Neural progenitor cell (in vitro differentiated cells): ENCODE measurements at regions not wholly inside any gene's neighbourhood (a gene's known extent, or its start where the extent isn't known, plus 50 kb on each side); places are given as distances from the start of the nearest gene placed in this dataset.

Source experiments
- DNase-seq: peaks from one replicate; pipeline ENCODE4 v3.0.0-alpha.2; 2016; ENCODE audit warnings: low spot score
- H2AFZ ChIP-seq: fragments of 200-600 bp; sonication (generic); replicated peaks from 2 replicates; pipeline ENCODE4 v1.6.1; 2016; ENCODE audit warnings: antibody characterized with exemption
- H3F3A ChIP-seq: fragments of 200-600 bp; sonication (generic); 2 replicates; pipeline ENCODE4 v1.6.1; 2016; ENCODE audit warnings: antibody characterized with exemption, low read depth
- H3K27ac ChIP-seq: fragments of 200-600 bp; sonication (generic); 2 replicates; pipeline ENCODE4 v1.5.1; 2016; ENCODE audit warnings: mild to moderate bottlenecking
- H3K27me3 ChIP-seq: fragments of 200-600 bp; sonication (generic); 2 replicates; pipeline ENCODE4 v1.6.1; 2016; ENCODE audit warnings: mild to moderate bottlenecking, moderate library complexity
- H3K36me3 ChIP-seq: fragments of 200-600 bp; sonication (generic); 2 replicates; pipeline ENCODE4 v1.5.1; 2016
- H3K4me1 ChIP-seq: fragments of 200-600 bp; sonication (generic); 2 replicates; pipeline ENCODE4 v1.6.1; 2016; ENCODE audit warnings: mixed run types
- H3K4me2 ChIP-seq: fragments of 200-600 bp; sonication (generic); 2 replicates; pipeline ENCODE4 v1.6.1; 2016
- H3K4me3 ChIP-seq: fragments of 200-600 bp; sonication (generic); 2 replicates; pipeline ENCODE4 v1.5.1; 2016
- H3K79me2 ChIP-seq: fragments of 200-600 bp; sonication (generic); 2 replicates; pipeline ENCODE4 v1.6.1; 2016; ENCODE audit warnings: low read depth
- H3K9ac ChIP-seq: fragments of 200-600 bp; sonication (generic); 2 replicates; pipeline ENCODE4 v1.6.1; 2016
- H3K9me3 ChIP-seq: fragments of 200-600 bp; sonication (generic); 2 replicates; pipeline ENCODE4 v1.5.1; 2016; ENCODE audit warnings: low read depth
- H4K20me1 ChIP-seq: fragments of 200-600 bp; sonication (generic); 2 replicates; pipeline ENCODE4 v1.6.1; 2016; ENCODE audit warnings: low read depth
- H3K27ac Mint-ChIP-seq: 3 replicates; pipeline ENCODE4 v1.8.0; 2021; ENCODE audit warnings: mixed read lengths
- H3K27me3 Mint-ChIP-seq: 2 replicates; pipeline ENCODE4 v1.8.0; 2022; ENCODE audit warnings: low read depth, mild to moderate bottlenecking, inconsistent platforms, moderate library complexity, mixed read lengths; ENCODE audit not compliant: insufficient read depth
- H3K36me3 Mint-ChIP-seq: 3 replicates; pipeline ENCODE4 v1.8.0; 2021; ENCODE audit warnings: mixed read lengths
- H3K4me1 Mint-ChIP-seq: 3 replicates; pipeline ENCODE4 v1.8.0; 2021; ENCODE audit warnings: mixed read lengths
- H3K4me3 Mint-ChIP-seq: 3 replicates; pipeline ENCODE4 v1.8.0; 2021; ENCODE audit warnings: mild to moderate bottlenecking, moderate library complexity, mixed read lengths
- H3K9me3 Mint-ChIP-seq: 3 replicates; pipeline ENCODE4 v1.8.0; 2020; ENCODE audit warnings: mixed read lengths
- CTCF ChIP-seq: fragments of 200-600 bp; sonication (generic); IDR thresholded peaks from 2 replicates; pipeline ENCODE4 v1.5.1; 2017; ENCODE audit warnings: antibody characterized with exemption, mild to moderate bottlenecking
- EZH2 ChIP-seq: fragments of 200-600 bp; sonication (generic); IDR thresholded peaks from 2 replicates; pipeline ENCODE4 v1.6.1; 2017; ENCODE audit warnings: antibody characterized with exemption, mild to moderate bottlenecking, moderate library complexity
- EZH2phosphoT487 ChIP-seq: fragments of 200-600 bp; sonication (generic); IDR thresholded peaks from 2 replicates; pipeline ENCODE4 v1.6.1; 2017; ENCODE audit warnings: antibody characterized with exemption

DNA sequence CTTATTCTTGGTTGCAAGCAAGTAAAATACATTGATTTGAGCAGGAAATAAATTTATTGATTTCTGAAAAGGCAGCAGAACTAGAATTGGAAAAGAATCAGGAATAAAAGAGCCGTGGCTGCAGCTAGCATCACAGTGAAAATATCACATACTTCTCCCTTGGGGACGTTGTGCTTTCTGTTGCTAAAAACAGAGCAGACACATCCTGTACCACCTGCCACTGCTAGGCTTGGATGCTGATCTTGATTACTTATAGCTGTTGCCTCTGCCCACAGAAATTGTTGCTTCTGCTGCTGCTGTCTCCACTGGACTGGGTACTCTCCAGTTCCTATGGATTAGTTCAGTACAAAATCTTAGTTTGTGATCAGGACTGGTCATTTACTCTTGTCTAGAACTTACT lies 283.8 kb downstream of the C3orf38 start:
- no peaks in the 10 kb centered on the region for H3K4me1 ChIP-seq
- DNase-seq = no peak
- no peaks in the 10 kb centered on the region for H3F3A ChIP-seq
- no peak overlapping the region for H3K4me2 ChIP-seq
- H2AFZ ChIP-seq = peak overlapping the region; percentile 59
- H3K36me3 ChIP-seq = no peaks in the 10 kb centered on the region
- Mint-ChIP-seq H3K9me3 (no peaks in the 10 kb centered on the region), H3K27me3 (no peaks in the 10 kb centered on the region), H3K4me1 (no peaks in the 10 kb centered on the region), H3K36me3 (no peaks in the 10 kb centered on the region), H3K27ac (no peak overlapping the region), H3K4me3 (no peak overlapping the region)
- H3K79me2 ChIP-seq = no peaks in the 10 kb centered on the region
- H3K9me3 ChIP-seq = no peaks in the 10 kb centered on the region
- TF ChIP-seq CTCF (no peak), EZH2phosphoT487 (no peak), EZH2 (no peak)
- no peaks in the 10 kb centered on the region for H4K20me1 ChIP-seq
- no peak overlapping the region for H3K9ac ChIP-seq
- H3K4me3 ChIP-seq = no peak overlapping the region
- H3K27ac ChIP-seq = no peak overlapping the region
- no peaks in the 10 kb centered on the region for H3K27me3 ChIP-seq

DNA sequence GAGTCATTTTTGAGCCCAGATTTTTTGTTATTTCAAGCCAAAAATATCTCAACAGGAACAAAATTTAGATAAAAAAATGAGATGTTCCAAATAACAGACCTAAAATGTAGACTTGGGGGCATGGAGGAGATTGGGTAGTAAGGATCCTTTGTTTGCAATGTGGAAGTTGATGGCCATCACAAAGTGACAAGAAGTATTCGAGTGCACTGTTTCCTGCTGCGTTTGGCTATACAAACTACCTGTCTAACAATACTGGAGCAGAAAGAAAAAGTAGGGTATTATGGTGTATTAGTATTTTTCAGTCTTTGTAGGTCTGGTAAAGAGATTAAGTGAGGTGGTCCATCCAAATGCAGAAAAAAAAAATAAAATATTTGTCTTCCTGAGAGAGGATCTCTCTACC lies 284.2 kb downstream of the C3orf38 start:
- Histone ChIP-seq H3K79me2 (no peaks in the 10 kb centered on the region), H3K9ac (no peak overlapping the region), H3K4me2 (no peak overlapping the region), H4K20me1 (no peaks in the 10 kb centered on the region), H3K4me3 (no peak overlapping the region), H3K27me3 (no peaks in the 10 kb centered on the region), H3K4me1 (no peaks in the 10 kb centered on the region), H3K36me3 (no peaks in the 10 kb centered on the region), H3K27ac (no peak overlapping the region), H2AFZ (peak overlapping the region; percentile 59), H3K9me3 (no peaks in the 10 kb centered on the region), H3F3A (no peaks in the 10 kb centered on the region)
- TF ChIP-seq CTCF (no peak), EZH2 (no peak), EZH2phosphoT487 (no peak)
- no peak overlapping the region for H3K27ac Mint-ChIP-seq
- H3K4me1 Mint-ChIP-seq = no peaks in the 10 kb centered on the region
- DNase-seq = no peak
- H3K4me3 Mint-ChIP-seq = no peak overlapping the region
- no peaks in the 10 kb centered on the region for H3K27me3 Mint-ChIP-seq
- H3K36me3 Mint-ChIP-seq = no peaks in the 10 kb centered on the region
- H3K9me3 Mint-ChIP-seq = no peaks in the 10 kb centered on the region

- H3K79me2 ChIP-seq = no peaks in the 10 kb centered on the region
- no peak overlapping the region for H3K9ac ChIP-seq
- H3K4me2 ChIP-seq = no peak overlapping the region
- no peaks in the 10 kb centered on the region for H3K27me3 ChIP-seq
- no peak overlapping the region for H3K27ac Mint-ChIP-seq
- H4K20me1 ChIP-seq = no peaks in the 10 kb centered on the region
- DNase-seq = no peak
- H3K4me1 Mint-ChIP-seq = no peaks in the 10 kb centered on the region
- H3K27ac ChIP-seq = no peak overlapping the region
- no peak overlapping the region for H3K4me3 ChIP-seq
- no peaks in the 10 kb centered on the region for H3K4me1 ChIP-seq
- no peak for TF ChIP-seq EZH2
- TF ChIP-seq CTCF = no peak
- no peak for TF ChIP-seq EZH2phosphoT487
- H3K4me3 Mint-ChIP-seq = no peak overlapping the region
- H3K9me3 Mint-ChIP-seq = no peaks in the 10 kb centered on the region
- no peaks in the 10 kb centered on the region for H3K36me3 Mint-ChIP-seq
- H3K9me3 ChIP-seq = no peaks in the 10 kb centered on the region
- H3K36me3 ChIP-seq = no peaks in the 10 kb centered on the region
- no peaks in the 10 kb centered on the region for H3F3A ChIP-seq
- H2AFZ ChIP-seq = no peak overlapping the region
- H3K27me3 Mint-ChIP-seq = no peaks in the 10 kb centered on the region
Observed at GRCh38 chr3:88440701-88441100, 290.9 kb downstream of the C3orf38 start.

- H3K27ac Mint-ChIP-seq = no peak overlapping the region
- H4K20me1 ChIP-seq = no peaks in the 10 kb centered on the region
- no peak for DNase-seq
- H3K4me3 ChIP-seq = no peak overlapping the region
- H3K27me3 Mint-ChIP-seq = no peaks in the 10 kb centered on the region
- H2AFZ ChIP-seq = peak overlapping the region; percentile 18
- H3K79me2 ChIP-seq = no peaks in the 10 kb centered on the region
- no peak overlapping the region for H3K9ac ChIP-seq
- H3K4me3 Mint-ChIP-seq = no peak overlapping the region
- no peaks in the 10 kb centered on the region for H3K27me3 ChIP-seq
- H3K9me3 ChIP-seq = no peaks in the 10 kb centered on the region
- H3K4me1 ChIP-seq = no peaks in the 10 kb centered on the region
- no peak overlapping the region for H3K27ac ChIP-seq
- no peak overlapping the region for H3K4me2 ChIP-seq
- H3K4me1 Mint-ChIP-seq = no peaks in the 10 kb centered on the region
- no peaks in the 10 kb centered on the region for H3F3A ChIP-seq
- no peaks in the 10 kb centered on the region for H3K9me3 Mint-ChIP-seq
- H3K36me3 ChIP-seq = no peaks in the 10 kb centered on the region
- no peak for TF ChIP-seq CTCF
- TF ChIP-seq EZH2 = no peak
- TF ChIP-seq EZH2phosphoT487 = no peak
- H3K36me3 Mint-ChIP-seq = no peaks in the 10 kb centered on the region
Observed at GRCh38 chr3:88443066-88443465, 293.3 kb downstream of the C3orf38 start.
